ENCODE measurements at regions not wholly inside any gene's neighbourhood (a gene's known extent, or its start where the extent isn't known, plus 50 kb on each side); places are given as distances from the start of the nearest gene placed in this dataset.

GRCh38 chr6:135576055-135576454 lies 78.5 kb upstream of the AHI1 start:
- H3K4me3 ChIP-seq (ENCODE audit: insufficient read depth, low read length) = no peak overlapping the region
- DNase-seq (ENCODE audit: insufficient read length, low spot score, missing footprints) = peak; percentile 19
- no peaks in the 10 kb centered on the region for H3K27me3 ChIP-seq (ENCODE audit: insufficient read depth, low read length)
- peak overlapping the region; percentile 40 for H3K27ac ChIP-seq (ENCODE audit: low read depth, low read length)
- TF ChIP-seq CTCF (IDR thresholded peaks at IDR 0.05; ENCODE audit: extremely low read depth, low read depth, low read length) = no peak
- peak overlapping the region; percentile 30 for H3K4me2 ChIP-seq (ENCODE audit: insufficient read depth, low read length)
- no peaks in the 10 kb centered on the region for H3K36me3 ChIP-seq (ENCODE audit: insufficient read depth, low read length)
- peaks cover 17% of the 10 kb centered on the region for H3K4me1 ChIP-seq (ENCODE audit: insufficient read depth, low read length)
- no peak overlapping the region for H2AFZ ChIP-seq (ENCODE audit: low read length)
- no peaks in the 10 kb centered on the region for H3K9me3 ChIP-seq (ENCODE audit: low read depth, low read length)
- no peaks in the 10 kb centered on the region for H3K79me2 ChIP-seq (ENCODE audit: insufficient read depth, low read length)
- H4K20me1 ChIP-seq (ENCODE audit: insufficient read depth, low read length) = no peaks in the 10 kb centered on the region

- Histone ChIP-seq H4K20me1 (ENCODE audit: insufficient read depth, low read length) (no peaks in the 10 kb centered on the region), H3K36me3 (ENCODE audit: insufficient read depth, low read length) (no peaks in the 10 kb centered on the region), H3K9me3 (ENCODE audit: low read depth, low read length) (no peaks in the 10 kb centered on the region), H3K27me3 (ENCODE audit: insufficient read depth, low read length) (no peaks in the 10 kb centered on the region), H3K79me2 (ENCODE audit: insufficient read depth, low read length) (no peaks in the 10 kb centered on the region), H3K4me1 (ENCODE audit: insufficient read depth, low read length) (peaks cover 17% of the 10 kb centered on the region), H3K27ac (ENCODE audit: low read depth, low read length) (peak overlapping the region; percentile 32), H3K4me3 (ENCODE audit: insufficient read depth, low read length) (no peak overlapping the region), H3K4me2 (ENCODE audit: insufficient read depth, low read length) (no peak overlapping the region), H2AFZ (ENCODE audit: low read length) (no peak overlapping the region)
- DNase-seq (ENCODE audit: insufficient read length, low spot score, missing footprints) = peak; percentile 62
- no peak for TF ChIP-seq CTCF (IDR thresholded peaks at IDR 0.05; ENCODE audit: extremely low read depth, low read depth, low read length)
Observed at GRCh38 chr6:135577059-135577538, 79.6 kb upstream of the AHI1 start.

GRCh38 chr6:135578976-135579375 lies 81.4 kb upstream of the AHI1 start:
- H3K27ac ChIP-seq (ENCODE audit: low read depth, low read length) = no peak overlapping the region
- no peaks in the 10 kb centered on the region for H4K20me1 ChIP-seq (ENCODE audit: insufficient read depth, low read length)
- H3K9me3 ChIP-seq (ENCODE audit: low read depth, low read length) = no peaks in the 10 kb centered on the region
- no peak for TF ChIP-seq CTCF (IDR thresholded peaks at IDR 0.05; ENCODE audit: extremely low read depth, low read depth, low read length)
- no peak overlapping the region for H3K4me2 ChIP-seq (ENCODE audit: insufficient read depth, low read length)
- H3K4me1 ChIP-seq (ENCODE audit: insufficient read depth, low read length) = peaks cover 24% of the 10 kb centered on the region
- no peaks in the 10 kb centered on the region for H3K27me3 ChIP-seq (ENCODE audit: insufficient read depth, low read length)
- no peaks in the 10 kb centered on the region for H3K79me2 ChIP-seq (ENCODE audit: insufficient read depth, low read length)
- no peaks in the 10 kb centered on the region for H3K36me3 ChIP-seq (ENCODE audit: insufficient read depth, low read length)
- DNase-seq (ENCODE audit: insufficient read length, low spot score, missing footprints) = no peak
- no peak overlapping the region for H3K4me3 ChIP-seq (ENCODE audit: insufficient read depth, low read length)
- no peak overlapping the region for H2AFZ ChIP-seq (ENCODE audit: low read length)

GRCh38 chr6:135581211-135581610 lies 83.7 kb upstream of the AHI1 start:
- no peak for DNase-seq (ENCODE audit: insufficient read length, low spot score, missing footprints)
- Histone ChIP-seq H3K27ac (ENCODE audit: low read depth, low read length) (no peak overlapping the region), H3K9me3 (ENCODE audit: low read depth, low read length) (no peaks in the 10 kb centered on the region), H3K4me2 (ENCODE audit: insufficient read depth, low read length) (no peak overlapping the region), H3K79me2 (ENCODE audit: insufficient read depth, low read length) (no peaks in the 10 kb centered on the region), H2AFZ (ENCODE audit: low read length) (no peak overlapping the region), H3K27me3 (ENCODE audit: insufficient read depth, low read length) (no peaks in the 10 kb centered on the region), H3K36me3 (ENCODE audit: insufficient read depth, low read length) (no peaks in the 10 kb centered on the region), H4K20me1 (ENCODE audit: insufficient read depth, low read length) (no peaks in the 10 kb centered on the region), H3K4me1 (ENCODE audit: insufficient read depth, low read length) (peaks cover 18% of the 10 kb centered on the region), H3K4me3 (ENCODE audit: insufficient read depth, low read length) (no peak overlapping the region)
- no peak for TF ChIP-seq CTCF (IDR thresholded peaks at IDR 0.05; ENCODE audit: extremely low read depth, low read depth, low read length)
